ENCODE measurements at regions not wholly inside any gene's neighbourhood (a gene's known extent, or its start where the extent isn't known, plus 50 kb on each side); places are given as distances from the start of the nearest gene placed in this dataset.
A peak's percentile ranks its signal among the peaks of the same experiment; 100 is the strongest.

DNA sequence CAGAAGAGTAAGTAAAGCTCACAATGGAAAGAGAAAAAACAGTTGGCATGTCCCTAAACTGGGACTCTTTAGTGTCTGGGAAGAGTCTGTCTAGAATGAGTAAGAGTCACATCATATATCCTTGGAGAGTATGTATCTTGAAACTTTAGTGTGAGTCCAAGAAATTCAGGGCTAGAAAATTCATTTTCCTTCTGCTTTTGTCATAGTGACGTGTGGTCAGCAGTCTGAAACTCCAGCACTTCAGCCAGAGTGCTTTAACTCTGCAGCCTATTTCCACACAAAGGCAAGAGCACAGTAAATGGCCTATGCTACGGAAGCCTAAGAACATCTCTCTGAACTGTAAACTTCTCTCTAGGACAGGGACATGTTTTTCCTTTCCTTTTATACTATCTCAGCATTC lies 174.1 kb downstream of the FAM181B start:
- no peak for DNase-seq
- no peak overlapping the region for H3K27ac ChIP-seq
- no peak for TF ChIP-seq POLR2A (IDR thresholded peaks at IDR 0.05)
- TF ChIP-seq, protein P1, sequence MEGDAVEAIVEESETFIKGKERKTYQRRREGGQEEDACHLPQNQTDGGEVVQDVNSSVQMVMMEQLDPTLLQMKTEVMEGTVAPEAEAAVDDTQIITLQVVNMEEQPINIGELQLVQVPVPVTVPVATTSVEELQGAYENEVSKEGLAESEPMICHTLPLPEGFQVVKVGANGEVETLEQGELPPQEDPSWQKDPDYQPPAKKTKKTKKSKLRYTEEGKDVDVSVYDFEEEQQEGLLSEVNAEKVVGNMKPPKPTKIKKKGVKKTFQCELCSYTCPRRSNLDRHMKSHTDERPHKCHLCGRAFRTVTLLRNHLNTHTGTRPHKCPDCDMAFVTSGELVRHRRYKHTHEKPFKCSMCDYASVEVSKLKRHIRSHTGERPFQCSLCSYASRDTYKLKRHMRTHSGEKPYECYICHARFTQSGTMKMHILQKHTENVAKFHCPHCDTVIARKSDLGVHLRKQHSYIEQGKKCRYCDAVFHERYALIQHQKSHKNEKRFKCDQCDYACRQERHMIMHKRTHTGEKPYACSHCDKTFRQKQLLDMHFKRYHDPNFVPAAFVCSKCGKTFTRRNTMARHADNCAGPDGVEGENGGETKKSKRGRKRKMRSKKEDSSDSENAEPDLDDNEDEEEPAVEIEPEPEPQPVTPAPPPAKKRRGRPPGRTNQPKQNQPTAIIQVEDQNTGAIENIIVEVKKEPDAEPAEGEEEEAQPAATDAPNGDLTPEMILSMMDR (IDR thresholded peaks at IDR 0.05): no peak
- H3K9me3 ChIP-seq: no peaks in the 10 kb centered on the region
- H3K4me1 ChIP-seq: no peaks in the 10 kb centered on the region
- no peaks in the 10 kb centered on the region for H3K27me3 ChIP-seq
- no peak overlapping the region for H3K4me3 ChIP-seq
- no peaks in the 10 kb centered on the region for H3K36me3 ChIP-seq

DNA sequence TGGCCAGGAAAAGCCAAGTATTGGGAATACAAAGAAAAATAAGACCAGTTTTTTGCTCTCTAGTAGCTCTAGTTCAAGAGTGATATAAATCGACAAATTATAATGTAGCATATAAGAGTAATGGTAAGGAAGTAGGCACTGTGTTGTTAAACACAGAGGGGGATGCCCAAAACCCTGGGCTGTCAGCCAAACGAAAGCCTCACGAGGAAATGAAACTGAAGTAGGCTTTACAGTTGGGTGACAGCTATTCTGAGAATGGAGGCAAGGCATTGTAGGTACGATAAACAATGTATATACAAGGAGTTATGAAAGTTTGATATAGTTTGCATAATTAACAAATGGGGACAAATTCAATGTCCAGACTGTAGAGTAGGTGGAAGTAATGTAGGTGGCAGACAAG lies 176.4 kb downstream of the FAM181B start:
- DNase-seq: peak in 2 of 3 donors; percentile 22 to 52
- Histone ChIP-seq H3K4me1 (no peaks in the 10 kb centered on the region), H3K4me3 (no peak overlapping the region), H3K9me3 (no peaks in the 10 kb centered on the region), H3K27ac (no peak overlapping the region), H3K27me3 (no peaks in the 10 kb centered on the region), H3K36me3 (no peaks in the 10 kb centered on the region)
- TF ChIP-seq POLR2A (IDR thresholded peaks at IDR 0.05): no peak
- TF ChIP-seq, protein P1 (IDR thresholded peaks at IDR 0.05): no peak

DNA sequence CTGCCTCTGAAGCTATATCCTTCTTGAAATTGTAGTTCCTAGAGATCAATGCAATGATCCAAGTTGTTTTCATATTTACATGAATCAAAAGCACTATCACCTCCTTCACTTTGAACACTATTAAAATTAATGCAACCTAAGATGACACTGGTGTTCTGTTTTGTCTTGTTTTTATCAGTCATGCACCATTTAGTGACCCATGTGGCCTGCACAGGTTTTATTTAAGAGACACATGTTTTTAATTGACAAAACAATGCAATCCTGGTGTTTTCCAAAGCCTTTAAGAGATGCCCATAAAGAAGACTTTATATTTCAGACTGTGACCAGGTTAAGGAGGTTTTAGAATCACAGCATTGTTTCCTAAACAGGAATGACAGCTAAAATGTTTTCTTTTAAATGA lies 177.5 kb downstream of the FAM181B start:
- no peaks in the 10 kb centered on the region for H3K27me3 ChIP-seq
- no peaks in the 10 kb centered on the region for H3K9me3 ChIP-seq
- TF ChIP-seq POLR2A (IDR thresholded peaks at IDR 0.05): no peak
- TF ChIP-seq, protein P1 (IDR thresholded peaks at IDR 0.05): no peak
- H3K4me1 ChIP-seq: no peaks in the 10 kb centered on the region
- DNase-seq: no peak
- H3K27ac ChIP-seq: no peak overlapping the region
- H3K36me3 ChIP-seq: no peaks in the 10 kb centered on the region
- H3K4me3 ChIP-seq: no peak overlapping the region

DNA sequence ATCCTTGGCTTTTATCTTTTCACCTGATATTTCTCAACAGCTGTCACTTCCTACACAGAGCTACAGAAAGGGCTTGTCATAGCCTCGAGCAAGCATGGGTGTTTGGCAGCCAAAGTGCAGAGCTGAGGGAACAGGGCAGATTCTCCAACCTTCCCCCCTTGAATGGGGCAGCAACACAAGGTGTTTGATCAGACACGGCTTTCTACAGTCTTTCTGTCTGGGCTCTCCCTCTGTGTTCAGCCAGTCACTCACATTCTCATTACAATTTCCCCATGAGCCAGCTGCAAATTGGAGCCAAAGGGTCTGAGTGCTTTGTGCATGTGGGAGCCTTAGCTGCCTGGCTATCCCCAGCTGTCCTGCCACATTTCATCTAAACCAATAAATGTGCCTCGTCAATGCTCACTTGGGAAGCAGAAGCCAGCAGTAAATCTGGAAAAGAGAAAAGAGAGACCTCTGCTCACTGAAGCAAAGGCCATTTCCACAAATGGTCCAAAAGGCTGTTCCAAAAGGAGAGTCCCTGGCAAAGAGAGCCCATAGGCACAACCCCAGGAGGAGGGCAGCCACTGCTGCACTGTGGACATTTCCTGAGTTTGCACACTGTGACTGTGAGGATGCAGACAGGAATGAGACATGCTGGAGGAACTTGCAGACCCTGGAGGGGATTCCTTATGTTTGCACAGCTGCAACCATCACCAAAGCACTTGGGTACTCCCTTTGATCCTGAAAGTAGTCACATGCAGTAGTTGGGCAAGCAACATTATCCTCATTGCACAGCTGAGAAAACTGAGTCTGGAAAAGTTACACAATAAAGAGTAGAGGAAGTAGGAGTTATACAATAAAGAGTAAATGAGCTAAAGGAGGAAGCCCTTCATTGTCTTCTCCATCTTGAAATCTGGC lies 186.8 kb downstream of the FAM181B start:
- Histone ChIP-seq H3K9me3 (no peaks in the 10 kb centered on the region), H3K27ac (no peak overlapping the region), H3K27me3 (no peaks in the 10 kb centered on the region), H3K36me3 (no peaks in the 10 kb centered on the region), H3K4me1 (no peaks in the 10 kb centered on the region), H3K4me3 (no peak overlapping the region)
- TF ChIP-seq, protein P1 (IDR thresholded peaks at IDR 0.05): no peak
- no peak for TF ChIP-seq POLR2A (IDR thresholded peaks at IDR 0.05)
- DNase-seq: no peak

DNA sequence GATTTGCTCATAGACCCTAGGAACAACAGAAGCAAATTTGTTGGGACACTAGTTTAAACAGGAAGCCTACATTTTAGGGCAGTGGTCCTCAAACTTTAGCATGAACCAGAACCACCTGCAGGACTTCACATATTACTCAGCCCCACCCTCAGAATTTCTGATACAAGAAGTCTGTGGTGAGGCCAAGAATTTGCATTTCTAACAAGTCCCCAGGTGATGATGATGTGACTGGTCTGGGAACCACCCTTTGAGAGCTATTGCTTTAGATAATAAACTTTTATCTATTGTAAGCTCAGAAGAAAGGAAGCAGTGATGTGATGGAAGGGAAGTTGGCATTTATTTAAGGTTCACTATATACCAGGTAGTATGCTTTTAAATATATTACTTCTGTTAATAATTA lies 194.0 kb downstream of the FAM181B start:
- DNase-seq: no peak

More for the DNA sequence above, 194.0 kb downstream of the FAM181B start:
- H3K27ac ChIP-seq: no peak overlapping the region
- no peaks in the 10 kb centered on the region for H3K36me3 ChIP-seq
- H3K4me3 ChIP-seq: no peak overlapping the region
- TF ChIP-seq, protein P1 (IDR thresholded peaks at IDR 0.05): no peak
- TF ChIP-seq POLR2A (IDR thresholded peaks at IDR 0.05): no peak
- no peaks in the 10 kb centered on the region for H3K27me3 ChIP-seq
- no peaks in the 10 kb centered on the region for H3K4me1 ChIP-seq
- H3K9me3 ChIP-seq: no peaks in the 10 kb centered on the region

Data from Peyer's patch (tissue), 4 donors.